K562 (cell line): ENCODE measurements at regions not wholly inside any gene's neighbourhood (a gene's known extent, or its start where the extent isn't known, plus 50 kb on each side); places are given as distances from the start of the nearest gene placed in this dataset.
"Not testable (repeated sequence)": the region's sequence is repeated elsewhere in the genome, so short reads cannot be mapped to it uniquely, and the experiment has no call there.

Source experiments
- ATAC-seq: fragments of 200-7000 bp; cut with Tn5 transposase; 3 replicates; pipeline ENCODE4 v1.9.1; 2020; ENCODE audit warnings: moderate library complexity
- BruUV-seq: library from RNA; stranded (reverse); fragments of 400-500 nt; replicated peaks from 2 replicates; lab custom pipeline; 2021; lab: Mats Ljungman, UMichigan
- CTCF ChIA-PET: fragments of 300-600 bp; formaldehyde crosslinking; extraction: SDS; loops from one replicate; lab custom pipeline; 2021; ENCODE audit warnings: low intra/inter-chr PET ratio; lab: Yijun Ruan, JAX
- POLR2A ChIA-PET: fragments of 300-600, 350-650 bp; sonication (Branson Sonifier 250); formaldehyde crosslinking; extraction: SDS; loops from one replicate; lab custom pipeline; 2021; ENCODE audit warnings: antibody characterized with exemption, inconsistent platforms; lab: Yijun Ruan, JAX
- DNase-seq, 4 experiments: peaks; one replicate each; pipeline versions ENCODE4 v3.0.0 to v3.0.0-alpha.2; 2011 to 2018; ENCODE audit warnings: low spot score in 3 of 4, mixed read lengths in 3 of 4; ENCODE audit errors: extremely low read depth in 1 of 4
- FAIRE-seq: peaks from 2 replicates; lab custom pipeline; 2011; peaks lifted over from hg19 to GRCh38; lab: Jason Lieb, UNC
- H2AFZ ChIP-seq: 2 replicates; pipeline ENCODE4 v1.6.0; 2011; ENCODE audit warnings: low read depth, low read length, control low read depth, inconsistent platforms
- H3K27ac ChIP-seq: fragments of 200-600 bp; 3 replicates; pipeline ENCODE4 v1.8.0; 2011; ENCODE audit warnings: low read depth, mild to moderate bottlenecking, control low read depth, inconsistent platforms, low read length, moderate library complexity, mixed read lengths; ENCODE audit errors: extremely low read depth
- H3K27me3 ChIP-seq, 2 experiments: fragments of 300-600 bp in 1 of 2; 2 replicates in 1 of 2; 3 replicates in 1 of 2; pipeline versions ENCODE4 v1.6.0 to v1.8.0; 2011; ENCODE audit warnings: inconsistent platforms in 2 of 2, low read length in 2 of 2, mild to moderate bottlenecking in 1 of 2, mixed read lengths in 1 of 2, moderate library complexity in 1 of 2; ENCODE audit not compliant: control insufficient read depth in 2 of 2, insufficient read depth in 2 of 2
- H3K36me3 ChIP-seq: fragments of 300-600 bp; 3 replicates; pipeline ENCODE4 v1.8.0; 2011; ENCODE audit warnings: mild to moderate bottlenecking, low read length, inconsistent platforms; ENCODE audit not compliant: control insufficient read depth, insufficient read depth
- H3K4me1 ChIP-seq, 2 experiments: fragments of 200-600 bp in 1 of 2; replicated peaks in 1 of 2; 2 replicates in 1 of 2; 3 replicates in 1 of 2; pipeline versions ENCODE4 v1.5.1 to v1.8.0; 2011; ENCODE audit warnings: inconsistent platforms in 2 of 2, low read length in 2 of 2, mild to moderate bottlenecking in 1 of 2, mixed read lengths in 1 of 2, moderate library complexity in 1 of 2; ENCODE audit not compliant: control insufficient read depth in 2 of 2, insufficient read depth in 2 of 2
- H3K4me2 ChIP-seq: 2 replicates; pipeline ENCODE4 v1.6.1; 2011; ENCODE audit warnings: low read length, control low read depth, inconsistent platforms, mixed read lengths; ENCODE audit not compliant: insufficient read depth
- H3K4me3 ChIP-seq: fragments of 200-600 bp; sonication (generic), shearing (Covaris generic); 2 replicates; pipeline ENCODE4 v1.5.1; 2016; ENCODE audit warnings: control low read depth, inconsistent platforms
- H3K79me2 ChIP-seq: fragments of 200-600 bp; 3 replicates; pipeline ENCODE4 v1.8.0; 2011; ENCODE audit warnings: low read length, inconsistent platforms; ENCODE audit not compliant: control insufficient read depth, insufficient read depth
- H3K9ac ChIP-seq, 2 experiments: 2 replicates each; pipeline versions ENCODE4 v1.6.0 to v1.6.1; 2011; ENCODE audit warnings: low read depth in 2 of 2, low read length in 2 of 2, control low read depth in 1 of 2, inconsistent platforms in 1 of 2, mild to moderate bottlenecking in 1 of 2, mixed read lengths in 1 of 2; ENCODE audit not compliant: insufficient read depth in 1 of 2
- H3K9me1 ChIP-seq: one replicate; pipeline ENCODE4 v1.6.0; 2011; ENCODE audit warnings: inconsistent platforms, mild to moderate bottlenecking, low read length, moderate library complexity; ENCODE audit not compliant: control insufficient read depth, insufficient read depth
- H3K9me3 ChIP-seq: replicated peaks from 2 replicates; pipeline ENCODE4 v1.5.1; 2011; ENCODE audit warnings: low read depth, low read length, inconsistent platforms; ENCODE audit not compliant: control insufficient read depth, insufficient read depth
- H4K20me1 ChIP-seq: replicated peaks from 2 replicates; pipeline ENCODE4 v1.6.1; 2011; ENCODE audit warnings: low read length, inconsistent platforms, mixed read lengths; ENCODE audit not compliant: control insufficient read depth, insufficient read depth
- WGBS: fragments of 100-300 bp; shearing (Covaris generic); methylation state at CpG from one replicate; pipeline ENCODE4 v1.1.6; 2016; ENCODE audit warnings: low coverage, mixed read lengths; ENCODE audit not compliant: insufficient coverage; ENCODE audit errors: missing lambda C conversion rate; 5-methylcytosine and 5-hydroxymethylcytosine counted together
- in situ Hi-C: fragments of 300-500 bp; cut with MboI; formaldehyde crosslinking; loops from 4 replicates; pipeline ENCODE4 v1.15.0; 2018; ENCODE audit warnings: inconsistent platforms, mixed read lengths
- intact Hi-C: fragments of 100-400 bp; cut with micrococcal nuclease; formaldehyde crosslinking; loops from 2 replicates; pipeline ENCODE4 v1.14.2; 2022

DNA sequence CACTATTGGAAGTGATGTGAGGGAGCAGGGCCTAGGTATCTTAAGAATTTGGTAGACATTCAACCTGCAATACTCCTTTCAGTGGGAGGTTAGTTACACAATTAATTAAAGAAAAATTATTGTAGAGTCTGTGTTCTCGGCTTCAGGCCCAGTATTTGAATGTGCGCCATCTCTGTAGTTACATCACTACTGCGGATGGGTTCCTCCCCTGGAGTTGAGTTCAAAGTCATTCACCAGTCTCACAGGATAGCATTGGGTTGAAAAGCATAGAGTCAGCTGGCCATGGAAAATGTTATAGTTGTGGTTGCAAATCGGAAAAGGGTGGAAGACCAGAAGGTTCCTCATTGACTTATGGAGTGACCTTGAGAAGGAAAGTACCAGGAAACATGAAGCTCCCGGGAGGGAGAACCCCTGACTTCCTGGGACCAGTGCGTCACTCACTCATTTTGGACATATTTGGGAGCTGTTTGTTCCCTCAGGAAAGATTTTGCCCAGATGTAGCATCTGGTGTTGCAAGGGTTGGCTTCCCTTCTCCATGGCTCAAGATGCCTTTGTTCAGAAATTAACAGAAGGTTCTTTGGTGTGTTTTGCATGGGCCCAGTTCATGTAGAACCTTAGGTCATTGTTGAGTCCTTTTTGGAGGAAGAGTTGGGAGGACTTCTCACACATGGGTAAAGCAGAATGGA, 111.8 kb downstream of the SRGAP2 start:
- WGBS = 33% methylated on average over 1 of the region's 6 CpGs
- POLR2A ChIA-PET = not testable (repeated sequence)

DNA sequence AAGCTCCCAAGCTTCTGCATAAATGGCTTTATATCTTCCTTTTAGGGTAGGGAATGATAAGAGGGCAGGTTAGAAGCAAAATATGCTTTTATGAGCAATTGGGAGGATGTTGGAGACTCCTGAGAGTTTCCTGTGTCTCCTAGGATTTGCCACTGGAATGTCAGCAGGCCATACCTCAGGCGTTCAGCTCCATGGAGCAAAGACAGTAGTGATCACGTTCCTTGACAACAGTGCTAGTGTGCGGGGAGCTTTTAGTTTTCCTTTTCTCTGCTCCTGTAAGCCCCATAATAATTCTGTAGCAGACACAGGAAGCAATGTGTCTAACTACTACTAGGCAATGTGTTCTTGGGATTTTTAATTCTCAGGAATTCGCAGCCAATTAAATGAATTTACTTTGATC, 113.6 kb downstream of the SRGAP2 start:
- H3K9ac ChIP-seq, H3K4me3 ChIP-seq, H3K27me3 ChIP-seq, H3K4me1 ChIP-seq, intact Hi-C loops, H3K9me1 ChIP-seq, BruUV-seq, DNase-seq, H3K9me3 ChIP-seq, H3K79me2 ChIP-seq, FAIRE-seq, POLR2A ChIA-PET, H2AFZ ChIP-seq, H3K27ac ChIP-seq, H4K20me1 ChIP-seq, H3K36me3 ChIP-seq, CTCF ChIA-PET, in situ Hi-C loops, H3K4me2 ChIP-seq: not testable (repeated sequence)
- peak; percentile 55 for ATAC-seq
- WGBS = no CpG with 5 or more reads among the region's 4 CpGs

More for the DNA sequence above, 111.8 kb downstream of the SRGAP2 start:
- H3K79me2 ChIP-seq, H3K27ac ChIP-seq, H3K36me3 ChIP-seq, BruUV-seq, in situ Hi-C loops, H4K20me1 ChIP-seq, intact Hi-C loops, H3K4me3 ChIP-seq, FAIRE-seq, H3K27me3 ChIP-seq, H3K9me3 ChIP-seq, H3K9ac ChIP-seq, H3K9me1 ChIP-seq, H3K4me1 ChIP-seq, ATAC-seq, DNase-seq, CTCF ChIA-PET, H2AFZ ChIP-seq, H3K4me2 ChIP-seq: not testable (repeated sequence)

DNA sequence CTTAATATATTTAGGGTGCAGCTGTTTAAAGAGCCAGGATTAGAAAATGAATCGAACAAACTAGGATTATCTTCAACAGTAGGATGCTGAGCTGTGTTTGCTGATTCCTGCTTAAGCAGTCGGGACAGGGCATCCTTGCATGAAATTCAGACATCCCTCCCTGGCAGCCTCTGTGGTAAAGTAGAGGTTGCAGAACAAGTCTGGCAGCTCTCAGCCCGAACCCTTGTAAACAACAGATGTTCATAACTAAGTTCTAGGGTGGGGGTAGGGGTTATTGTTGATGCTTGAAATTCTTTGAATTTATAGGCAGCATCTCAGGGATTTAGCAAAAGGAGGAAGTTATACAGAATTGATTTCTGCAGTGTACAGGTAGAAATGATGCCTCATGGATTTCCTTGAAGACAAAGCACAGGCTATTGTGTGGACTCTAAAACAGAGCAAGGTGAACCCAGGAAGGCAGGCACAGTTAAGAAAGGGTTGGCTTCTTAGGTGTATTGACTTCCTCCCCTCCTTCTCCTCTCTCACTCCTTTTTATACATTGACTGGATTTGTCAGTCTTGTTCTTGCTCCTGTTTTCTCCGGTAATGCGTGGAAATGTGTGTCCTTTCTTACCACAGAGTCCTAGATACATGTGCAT, 114.7 kb downstream of the SRGAP2 start:
- H3K4me3 ChIP-seq, DNase-seq, H3K79me2 ChIP-seq, H3K9me3 ChIP-seq, in situ Hi-C loops, H3K9ac ChIP-seq, H3K27me3 ChIP-seq, H3K36me3 ChIP-seq, FAIRE-seq, H3K4me2 ChIP-seq, H3K4me1 ChIP-seq, H3K27ac ChIP-seq, BruUV-seq, H3K9me1 ChIP-seq, intact Hi-C loops, H2AFZ ChIP-seq, ATAC-seq, CTCF ChIA-PET, POLR2A ChIA-PET, H4K20me1 ChIP-seq: not testable (repeated sequence)
- 81% methylated on average over 3 of the region's 5 CpGs for WGBS

DNA sequence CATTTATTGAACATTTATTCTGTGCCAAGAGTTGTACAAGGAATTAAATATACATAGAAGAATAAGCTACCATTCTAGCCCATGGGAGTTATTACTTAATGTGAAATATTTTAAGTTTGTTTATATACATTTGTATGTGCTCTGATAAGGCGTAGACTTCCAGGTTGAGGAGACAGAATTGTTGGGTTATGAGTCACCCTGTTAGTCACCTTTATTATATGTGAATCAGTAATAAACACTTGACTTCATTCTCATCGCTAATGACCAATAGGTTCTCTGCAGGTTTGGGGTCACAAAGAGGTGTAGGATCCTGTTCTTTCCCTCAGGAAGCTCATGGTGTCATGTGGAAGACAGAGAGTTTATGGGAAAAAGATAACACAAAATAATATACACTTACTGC, 116.9 kb downstream of the SRGAP2 start:
- H3K36me3 ChIP-seq, in situ Hi-C loops, H3K4me2 ChIP-seq, intact Hi-C loops, ATAC-seq, H4K20me1 ChIP-seq, H3K79me2 ChIP-seq, POLR2A ChIA-PET, H3K4me3 ChIP-seq, FAIRE-seq, CTCF ChIA-PET, DNase-seq, H3K9ac ChIP-seq, H3K27me3 ChIP-seq, H3K27ac ChIP-seq, H3K9me1 ChIP-seq, H3K9me3 ChIP-seq, H3K4me1 ChIP-seq, H2AFZ ChIP-seq: not testable (repeated sequence)
- WGBS = no CpG with 5 or more reads among the region's 2 CpGs
- BruUV-seq = TSS peak; percentile 30
